Lower leg skin (tissue), 4 donors: ENCODE measurements at regions not wholly inside any gene's neighbourhood (a gene's known extent, or its start where the extent isn't known, plus 50 kb on each side); places are given as distances from the start of the nearest gene placed in this dataset.

Source experiments
- DNase-seq, 2 donors: peaks; one replicate each; pipeline ENCODE4 v3.0.0-alpha.2; 2019; ENCODE audit warnings: low spot score in 2 of 2
- H3K4me3 ChIP-seq: fragments of 200-600 bp; sonication (generic); 2 replicates; pipeline ENCODE4 v1.5.1; 2017; ENCODE audit warnings: mild to moderate bottlenecking, low read depth; ENCODE audit not compliant: poor library complexity, severe bottlenecking
- CTCF ChIP-seq, 3 donors: fragments of 450-650 bp; IDR thresholded peaks; one replicate each; pipeline ENCODE4 v1.5.1; 2016; ENCODE audit warnings: antibody characterized with exemption in 3 of 3, mild to moderate bottlenecking in 3 of 3, moderate library complexity in 2 of 3
- POLR2A ChIP-seq, 2 donors: fragments of 450-650 bp; IDR thresholded peaks; one replicate each; pipeline ENCODE4 v1.6.1; 2016 to 2017; ENCODE audit warnings: antibody characterized with exemption in 2 of 2, mild to moderate bottlenecking in 1 of 2, moderate library complexity in 1 of 2
- WGBS, 2 donors: methylation state at CpG; one replicate each; pipeline ENCODE4 v1.1.5; 2018; 5-methylcytosine and 5-hydroxymethylcytosine counted together
- intact Hi-C: fragments of 100-400 bp; cut with DNase I; formaldehyde crosslinking; loops from one replicate; pipeline ENCODE4 v1.15.0; 2023; ENCODE audit warnings: low total_unique reads

DNA sequence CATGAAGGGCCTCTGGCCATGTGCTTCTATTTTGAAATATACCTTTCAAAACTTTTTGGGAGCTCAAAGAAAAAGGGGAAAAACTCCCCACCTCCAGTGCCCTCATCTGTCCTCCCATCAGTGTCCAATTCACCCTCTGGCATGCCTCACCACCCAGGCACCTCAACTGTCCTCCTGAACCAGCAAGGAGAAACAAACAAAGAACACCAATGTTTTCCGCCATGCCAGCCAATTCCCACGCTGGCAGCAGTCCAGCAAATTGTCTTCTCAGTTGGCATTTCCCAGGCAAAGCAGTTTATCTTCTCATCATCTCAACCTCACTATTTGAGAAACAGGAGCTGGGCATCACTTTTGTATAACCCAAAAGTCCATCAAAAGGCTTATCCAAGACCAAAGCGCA, 496.9 kb downstream of the SOX6 start:
- TF ChIP-seq POLR2A (IDR thresholded peaks at IDR 0.05) (no peak), CTCF (IDR thresholded peaks at IDR 0.05) (no peak)
- WGBS, 2 donors = 72 to 76% methylated on average over 3 of the region's 3 CpGs
- intact Hi-C loops = no loop called here
- H3K4me3 ChIP-seq = no peak overlapping the region
- no peak for DNase-seq

GRCh38 chr11:15861256-15861655, 495.1 kb downstream of the SOX6 start:
- DNase-seq = no peak
- intact Hi-C loops = no loop called here
- 84% methylated on average over 2 of the region's 2 CpGs for WGBS, 2 donors

DNA sequence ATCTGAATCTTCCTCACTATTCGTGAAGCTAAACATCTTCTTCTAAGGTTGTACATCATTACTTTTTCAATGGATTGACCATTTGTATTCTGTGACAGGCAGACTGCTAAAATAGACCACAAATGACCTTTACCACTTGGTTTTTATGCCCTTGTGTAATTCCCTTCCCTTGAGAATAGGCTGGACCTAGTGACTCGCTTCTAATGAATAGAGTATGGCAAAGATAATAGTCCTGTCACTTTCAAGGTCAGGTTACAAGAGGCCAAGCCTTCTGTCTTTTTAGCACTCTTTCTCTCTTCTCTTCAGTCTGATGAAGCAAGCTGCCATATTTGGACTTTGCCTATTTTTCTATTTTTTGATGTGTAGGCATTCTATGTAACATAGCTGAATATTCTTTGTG, 492.9 kb downstream of the SOX6 start:
- DNase-seq = no peak
- WGBS, 2 donors = 60 to 63% methylated on average over 2 of the region's 2 CpGs
- H3K4me3 ChIP-seq = no peak overlapping the region
- intact Hi-C loops = no loop called here
- TF ChIP-seq CTCF (IDR thresholded peaks at IDR 0.05) (no peak), POLR2A (IDR thresholded peaks at IDR 0.05) (no peak)

More at GRCh38 chr11:15861256-15861655, 495.1 kb downstream of the SOX6 start:
- no peak overlapping the region for H3K4me3 ChIP-seq
- TF ChIP-seq CTCF (IDR thresholded peaks at IDR 0.05) = no peak
- TF ChIP-seq POLR2A (IDR thresholded peaks at IDR 0.05) = no peak

DNA sequence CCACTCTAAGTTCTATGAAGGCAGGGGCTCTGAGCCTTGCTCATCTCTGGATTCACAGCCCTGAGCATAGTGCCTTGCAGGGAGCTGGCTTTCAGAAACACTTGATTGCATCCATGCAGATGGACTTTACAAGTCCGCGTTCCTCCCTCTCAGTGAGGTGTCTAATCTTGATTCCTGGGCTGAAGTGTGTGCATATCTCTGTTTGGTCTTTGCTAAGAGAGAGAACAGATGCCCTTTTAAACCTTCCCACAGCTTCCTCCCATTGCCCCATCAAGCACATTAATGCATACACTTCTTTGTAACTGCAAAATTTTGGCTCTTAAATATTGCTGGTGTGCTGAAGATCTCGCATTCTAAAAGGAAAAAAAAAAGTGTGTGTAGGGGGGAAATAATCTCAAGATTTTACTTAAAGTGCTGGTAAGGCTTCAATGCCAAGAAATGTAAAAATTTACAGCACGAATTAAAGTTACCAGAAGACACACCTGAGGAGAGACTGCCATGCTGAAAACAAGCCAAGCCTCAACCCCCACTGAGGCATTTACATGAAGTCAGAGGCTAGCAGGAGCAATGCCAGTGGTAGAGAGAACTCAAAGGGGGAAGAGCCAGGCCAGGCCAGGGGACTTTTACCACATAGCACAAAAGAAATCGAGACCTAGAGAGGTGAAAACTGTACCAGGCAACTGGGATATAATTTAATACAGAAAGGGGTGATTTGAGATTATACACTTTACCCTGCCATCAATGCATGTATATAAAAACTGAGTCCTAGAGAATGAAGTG, 492.1 kb downstream of the SOX6 start:
- TF ChIP-seq POLR2A (IDR thresholded peaks at IDR 0.05) = no peak
- no peak for TF ChIP-seq CTCF (IDR thresholded peaks at IDR 0.05)
- DNase-seq = no peak
- intact Hi-C loops = no loop called here
- H3K4me3 ChIP-seq = no peak overlapping the region
- 78 to 83% methylated on average over 5 of the region's 5 CpGs for WGBS, 2 donors

- no peak for TF ChIP-seq POLR2A (IDR thresholded peaks at IDR 0.05)
- no peak for TF ChIP-seq CTCF (IDR thresholded peaks at IDR 0.05)
- peak in 1 of 2 donors; percentile 51 for DNase-seq
- WGBS, 2 donors = 48 to 51% methylated on average over 8 of the region's 8 CpGs
- intact Hi-C loops = no loop called here
- no peak overlapping the region for H3K4me3 ChIP-seq
Observed at GRCh38 chr11:15865212-15865987, 490.9 kb downstream of the SOX6 start.
